GM06990 (cell line): ENCODE measurements at regions not wholly inside any gene's neighbourhood (a gene's known extent, or its start where the extent isn't known, plus 50 kb on each side); places are given as distances from the start of the nearest gene placed in this dataset.

Experiments used
- DNase-seq: peaks from one replicate; pipeline ENCODE4 v3.0.0-alpha.2; 2011; ENCODE audit not compliant: insufficient read length; ENCODE audit errors: extremely low read depth
- H3K27me3 ChIP-seq: replicated peaks from 2 replicates; pipeline ENCODE4 v1.6.0; 2011; ENCODE audit warnings: low read length; ENCODE audit not compliant: control insufficient read depth, insufficient read depth
- H3K36me3 ChIP-seq: 2 replicates; pipeline ENCODE4 v1.5.1; 2011; ENCODE audit warnings: low read length; ENCODE audit not compliant: control insufficient read depth, insufficient read depth
- H3K4me3 ChIP-seq: replicated peaks from 2 replicates; pipeline ENCODE4 v1.5.1; 2011; ENCODE audit warnings: low read depth, mild to moderate bottlenecking, control low read depth, low read length
- CTCF ChIP-seq: IDR thresholded peaks from 2 replicates; pipeline ENCODE4 v1.5.1; 2011; ENCODE audit warnings: low read length, control low read depth, mild to moderate bottlenecking, inconsistent platforms; ENCODE audit not compliant: insufficient read depth, poor library complexity, severe bottlenecking

GRCh38 chr3:144643771-144644198 lies 672.2 kb downstream of the DIPK2A start:
- no peak overlapping the region for H3K4me3 ChIP-seq
- H3K36me3 ChIP-seq = no peaks in the 10 kb centered on the region
- DNase-seq = no peak
- no peaks in the 10 kb centered on the region for H3K27me3 ChIP-seq
- no peak for TF ChIP-seq CTCF

- no peak for TF ChIP-seq CTCF
- H3K4me3 ChIP-seq = no peak overlapping the region
- no peaks in the 10 kb centered on the region for H3K36me3 ChIP-seq
- H3K27me3 ChIP-seq = no peaks in the 10 kb centered on the region
- no peak for DNase-seq
These were observed 673.7 kb downstream of the DIPK2A start for GRCh38 chr3:144645300-144645699.

GRCh38 chr3:144650380-144650779 lies 678.8 kb downstream of the DIPK2A start:
- Histone ChIP-seq H3K36me3 (no peaks in the 10 kb centered on the region), H3K27me3 (no peaks in the 10 kb centered on the region), H3K4me3 (no peak overlapping the region)
- DNase-seq = no peak
- no peak for TF ChIP-seq CTCF

GRCh38 chr3:144652573-144652972 lies 681.0 kb downstream of the DIPK2A start:
- no peaks in the 10 kb centered on the region for H3K27me3 ChIP-seq
- no peak for TF ChIP-seq CTCF
- no peak for DNase-seq
- H3K4me3 ChIP-seq = no peak overlapping the region
- H3K36me3 ChIP-seq = no peaks in the 10 kb centered on the region

- TF ChIP-seq CTCF = no peak
- no peaks in the 10 kb centered on the region for H3K36me3 ChIP-seq
- no peak overlapping the region for H3K4me3 ChIP-seq
- no peaks in the 10 kb centered on the region for H3K27me3 ChIP-seq
- DNase-seq = no peak
These were observed 683.8 kb downstream of the DIPK2A start for GRCh38 chr3:144655423-144655822.

GRCh38 chr3:144660186-144660585 lies 688.6 kb downstream of the DIPK2A start:
- DNase-seq = no peak
- Histone ChIP-seq H3K36me3 (no peaks in the 10 kb centered on the region), H3K4me3 (no peak overlapping the region), H3K27me3 (no peaks in the 10 kb centered on the region)
- no peak for TF ChIP-seq CTCF
